Omental fat pad (tissue), 3 donors: ENCODE measurements at regions not wholly inside any gene's neighbourhood (a gene's known extent, or its start where the extent isn't known, plus 50 kb on each side); places are given as distances from the start of the nearest gene placed in this dataset.

ENCODE experiments used
- ATAC-seq: fragments of 150-250 bp; one replicate; pipeline ENCODE4 v1.9.1; 2016; ENCODE audit warnings: mild to moderate bottlenecking, moderate library complexity; ENCODE audit not compliant: low FRiP score
- DNase-seq: peaks from one replicate; pipeline ENCODE4 v3.0.0-alpha.2; 2019; ENCODE audit warnings: low spot score
- TF ChIP-seq, protein P1 (sequence below), 3 donors: fragments of 450-650 bp; IDR thresholded peaks; one replicate each; pipeline ENCODE4 v1.5.1; 2016 to 2017; ENCODE audit warnings: antibody characterized with exemption in 3 of 3, mild to moderate bottlenecking in 3 of 3, moderate library complexity in 2 of 3

DNA sequence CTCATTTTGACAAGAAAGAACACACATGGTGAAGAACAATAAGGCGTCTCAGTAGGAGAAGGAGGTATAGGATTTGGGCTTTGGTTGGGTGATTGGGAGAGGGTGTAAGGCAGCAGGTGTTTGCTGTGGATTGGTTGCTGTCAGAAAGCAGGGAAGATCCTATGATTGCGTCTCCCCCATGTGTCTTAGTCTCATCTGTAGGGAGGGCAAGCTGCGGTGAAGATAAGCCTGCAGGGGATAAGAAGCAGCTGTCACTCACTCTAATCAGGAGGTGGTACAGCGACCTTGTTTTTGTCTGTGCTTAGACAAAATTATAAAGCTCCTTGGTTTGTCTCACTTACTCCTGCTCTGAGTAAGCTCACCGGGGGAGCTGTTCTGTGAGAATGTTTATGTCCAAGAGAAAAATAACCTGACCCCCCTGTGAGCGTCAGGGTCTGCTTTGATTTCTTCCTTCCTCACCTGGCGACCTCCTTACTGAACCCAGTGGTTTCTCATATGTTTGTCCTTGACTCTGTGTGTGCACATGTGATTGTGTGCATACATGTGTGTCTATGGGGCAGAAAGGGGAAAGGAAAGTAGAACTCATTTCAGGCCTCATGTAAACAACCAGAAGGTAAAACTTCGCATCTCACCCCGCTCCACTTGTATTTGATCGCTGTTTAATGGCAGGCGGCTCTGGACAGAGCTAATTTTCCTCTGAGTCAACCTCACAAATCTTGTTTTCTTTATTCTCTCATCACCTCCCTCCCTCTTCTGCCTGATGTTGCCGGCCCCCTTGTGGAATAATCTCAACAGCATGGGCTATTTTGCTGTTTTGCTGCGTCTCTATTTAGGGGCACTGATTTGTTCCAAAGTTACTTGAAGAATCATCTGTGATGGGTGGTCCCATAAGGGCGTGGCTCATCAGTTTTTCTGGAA lies 105.6 kb downstream of the TENT4A start:
- DNase-seq (no peak), ATAC-seq (no peak)
- TF ChIP-seq, protein P1, sequence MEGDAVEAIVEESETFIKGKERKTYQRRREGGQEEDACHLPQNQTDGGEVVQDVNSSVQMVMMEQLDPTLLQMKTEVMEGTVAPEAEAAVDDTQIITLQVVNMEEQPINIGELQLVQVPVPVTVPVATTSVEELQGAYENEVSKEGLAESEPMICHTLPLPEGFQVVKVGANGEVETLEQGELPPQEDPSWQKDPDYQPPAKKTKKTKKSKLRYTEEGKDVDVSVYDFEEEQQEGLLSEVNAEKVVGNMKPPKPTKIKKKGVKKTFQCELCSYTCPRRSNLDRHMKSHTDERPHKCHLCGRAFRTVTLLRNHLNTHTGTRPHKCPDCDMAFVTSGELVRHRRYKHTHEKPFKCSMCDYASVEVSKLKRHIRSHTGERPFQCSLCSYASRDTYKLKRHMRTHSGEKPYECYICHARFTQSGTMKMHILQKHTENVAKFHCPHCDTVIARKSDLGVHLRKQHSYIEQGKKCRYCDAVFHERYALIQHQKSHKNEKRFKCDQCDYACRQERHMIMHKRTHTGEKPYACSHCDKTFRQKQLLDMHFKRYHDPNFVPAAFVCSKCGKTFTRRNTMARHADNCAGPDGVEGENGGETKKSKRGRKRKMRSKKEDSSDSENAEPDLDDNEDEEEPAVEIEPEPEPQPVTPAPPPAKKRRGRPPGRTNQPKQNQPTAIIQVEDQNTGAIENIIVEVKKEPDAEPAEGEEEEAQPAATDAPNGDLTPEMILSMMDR (IDR thresholded peaks at IDR 0.05): no peak

DNA sequence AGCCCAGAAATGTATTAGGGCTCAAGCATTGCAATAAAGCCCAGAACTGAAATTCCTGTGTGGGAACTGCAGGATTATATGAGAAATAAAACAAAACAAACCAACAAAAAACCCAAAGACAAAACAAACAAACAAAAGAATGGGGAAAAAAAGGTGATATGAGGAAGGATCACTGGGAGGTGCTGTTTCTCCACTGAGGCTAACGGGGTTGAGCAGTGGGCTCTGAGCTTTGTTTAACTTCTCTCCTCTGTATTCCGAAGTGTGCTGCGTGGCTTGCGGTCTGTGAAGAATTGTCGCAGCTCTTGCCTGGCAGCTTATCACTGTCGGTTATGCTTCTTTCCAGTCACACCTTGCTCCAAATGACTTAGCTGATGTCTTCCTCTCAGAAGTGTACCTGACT lies 106.3 kb downstream of the TENT4A start:
- ATAC-seq (no peak), DNase-seq (no peak)
- TF ChIP-seq, protein P1 (IDR thresholded peaks at IDR 0.05): no peak

DNA sequence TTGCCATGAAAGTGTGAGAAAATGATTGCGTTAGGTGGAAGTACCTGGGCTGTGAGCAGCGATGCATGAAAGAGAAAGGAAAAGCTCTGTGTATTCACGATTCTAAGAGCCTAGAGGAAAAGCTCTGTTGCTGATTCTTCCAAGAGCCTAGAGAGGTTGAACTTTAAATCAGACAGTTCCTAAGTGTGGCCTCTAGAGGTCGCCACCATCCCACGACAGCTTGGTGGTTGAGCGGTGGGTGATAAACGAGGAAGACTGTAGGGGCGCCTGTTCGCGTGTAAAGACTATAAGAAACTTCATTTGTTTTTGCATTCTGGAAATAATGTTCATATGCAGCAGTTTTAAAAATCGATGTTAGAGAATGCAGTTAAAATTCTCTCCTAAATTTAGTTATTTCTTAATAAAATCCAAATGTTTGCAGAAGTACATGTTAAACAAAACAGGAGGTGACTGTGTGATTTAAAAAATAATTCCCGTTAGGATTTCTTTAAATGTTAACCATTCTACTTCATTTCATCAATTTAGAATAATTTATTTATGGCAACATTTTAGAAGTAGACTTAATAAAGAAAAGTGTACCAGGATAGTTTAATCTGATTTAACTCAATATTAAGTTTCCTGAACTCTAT lies 107.7 kb downstream of the TENT4A start:
- TF ChIP-seq, protein P1 (IDR thresholded peaks at IDR 0.05): no peak
- ATAC-seq: no peak
- DNase-seq: no peak

DNA sequence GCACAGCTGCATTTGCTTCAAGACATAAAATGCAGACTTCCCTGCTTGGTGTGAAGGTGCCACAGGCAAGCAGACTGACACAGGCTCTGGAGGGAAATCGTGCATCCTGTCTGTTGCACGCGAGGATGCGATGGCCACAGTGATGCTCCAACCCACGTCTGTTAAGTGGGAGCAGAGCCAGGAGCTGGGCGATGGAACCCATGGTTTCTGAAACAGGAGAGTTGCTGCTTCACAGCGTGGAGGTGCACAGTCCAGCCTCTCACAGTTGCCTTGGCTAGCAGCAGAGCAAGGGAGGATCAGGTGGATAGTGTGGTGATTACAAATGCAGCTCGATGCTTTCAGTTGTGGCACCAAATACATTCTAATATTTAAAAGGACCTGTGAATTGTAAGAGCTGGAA lies 108.8 kb downstream of the TENT4A start:
- TF ChIP-seq, protein P1 (IDR thresholded peaks at IDR 0.05): no peak
- DNase-seq (no peak), ATAC-seq (no peak)

DNA sequence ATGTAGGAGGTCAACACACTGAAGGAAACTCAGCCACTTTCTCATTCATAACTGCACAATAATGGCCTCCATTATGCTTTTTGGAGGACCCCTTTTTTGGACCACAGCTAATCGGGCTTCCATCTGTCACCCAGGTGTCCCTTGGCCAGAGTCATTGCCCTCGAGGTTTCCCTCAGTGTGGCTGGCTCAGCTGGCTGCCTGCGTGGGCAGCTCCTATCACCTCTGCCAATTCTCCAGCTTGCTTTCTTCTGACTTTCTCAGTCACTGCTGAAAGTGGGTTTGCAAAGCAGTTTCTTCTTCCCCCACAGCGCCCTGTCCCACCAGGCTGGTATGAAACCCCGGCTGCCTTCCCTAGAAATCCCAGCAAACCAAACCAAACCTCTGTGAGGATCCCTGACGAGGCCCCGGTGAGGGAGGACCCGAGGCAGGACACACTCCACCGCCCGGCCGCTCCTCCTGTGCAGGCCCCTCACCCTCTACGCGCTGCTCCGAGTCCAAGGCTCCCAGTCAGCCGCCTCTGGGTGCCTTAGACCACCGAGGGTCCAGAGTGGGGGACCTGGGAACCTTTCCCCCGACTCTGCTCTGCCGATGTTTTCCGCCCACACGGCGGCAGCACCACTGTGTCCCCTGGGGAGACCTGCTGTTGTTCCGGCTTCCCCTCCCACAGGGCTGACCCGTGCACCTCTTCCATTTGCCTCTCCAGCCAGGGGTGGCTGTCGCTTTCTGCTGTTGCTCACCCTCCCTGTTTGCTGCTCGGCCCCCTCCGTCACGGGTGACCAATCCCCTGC lies 109.5 kb downstream of the TENT4A start:
- ATAC-seq (no peak), DNase-seq (no peak)

DNA sequence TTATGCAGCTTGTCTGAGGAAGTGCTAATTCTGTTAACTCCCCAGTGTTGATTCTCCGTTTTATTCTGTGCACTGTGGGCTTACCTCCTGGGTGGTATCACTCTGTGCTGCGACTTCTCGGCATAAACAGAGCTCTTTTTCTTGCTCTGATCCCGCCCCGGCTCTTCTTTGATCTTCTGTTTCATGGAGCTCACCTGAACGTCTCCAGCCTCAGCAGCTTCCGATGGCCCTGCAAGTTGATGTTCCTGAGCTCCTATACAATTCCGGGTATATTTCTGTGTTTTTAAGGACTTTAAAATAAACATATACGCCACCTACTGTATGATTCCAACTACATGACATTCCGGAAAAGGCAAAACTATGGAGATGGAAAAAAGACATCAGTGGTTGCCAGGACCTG lies 110.8 kb downstream of the TENT4A start:
- DNase-seq (no peak), ATAC-seq (no peak)
- TF ChIP-seq, protein P1 (IDR thresholded peaks at IDR 0.05): no peak

More for the DNA sequence above, 109.5 kb downstream of the TENT4A start:
- TF ChIP-seq, protein P1 (IDR thresholded peaks at IDR 0.05): no peak
